Embryonic facial prominence (tissue), 1 donor: ENCODE measurements at regions not wholly inside any gene's neighbourhood (a gene's known extent, or its start where the extent isn't known, plus 50 kb on each side); places are given as distances from the start of the nearest gene placed in this dataset.

Experiments used
- DNase-seq: peaks from one replicate; pipeline ENCODE4 v3.0.0-alpha.2; 2016; ENCODE audit errors: extremely low spot score

- no peak for DNase-seq
These were observed 351.9 kb downstream of the FOXA2 start for GRCh38 chr20:22232473-22232872.

- DNase-seq, result no peak
These were observed 357.3 kb downstream of the FOXA2 start for GRCh38 chr20:22226849-22227700.

- DNase-seq, result no peak
These were observed 361.1 kb downstream of the FOXA2 start for GRCh38 chr20:22223236-22223635.

GRCh38 chr20:22217712-22218352 lies 366.5 kb downstream of the FOXA2 start:
- no peak for DNase-seq

- DNase-seq, result no peak
These were observed 367.4 kb downstream of the FOXA2 start for GRCh38 chr20:22216984-22217383.

GRCh38 chr20:22214296-22214695 lies 370.1 kb downstream of the FOXA2 start:
- DNase-seq, result no peak

- DNase-seq, result no peak
These were observed 371.1 kb downstream of the FOXA2 start for GRCh38 chr20:22213271-22213670.

- DNase-seq, result no peak
These were observed 377.1 kb downstream of the FOXA2 start for GRCh38 chr20:22207280-22207679.

- DNase-seq, result no peak
These were observed 379.6 kb downstream of the FOXA2 start for GRCh38 chr20:22204801-22205200.

GRCh38 chr20:22182148-22182547 lies 402.2 kb downstream of the FOXA2 start:
- no peak for DNase-seq

GRCh38 chr20:22180244-22180643 lies 404.1 kb downstream of the FOXA2 start:
- no peak for DNase-seq

- DNase-seq, result peak; percentile 35
These were observed 424.2 kb downstream of the FOXA2 start for GRCh38 chr20:22160101-22160652.

GRCh38 chr20:22159276-22159675 lies 425.1 kb downstream of the FOXA2 start:
- no peak for DNase-seq

GRCh38 chr20:22127587-22127986 lies 422.1 kb downstream of the PAX1 start:
- DNase-seq, result no peak

- no peak for DNase-seq
These were observed 401.0 kb downstream of the PAX1 start for GRCh38 chr20:22106308-22106938.

- DNase-seq, result no peak
These were observed 396.1 kb downstream of the PAX1 start for GRCh38 chr20:22101606-22102005.

GRCh38 chr20:22100686-22101085 lies 395.2 kb downstream of the PAX1 start:
- no peak for DNase-seq

- DNase-seq, result no peak
These were observed 393.9 kb downstream of the PAX1 start for GRCh38 chr20:22099348-22099747.

- DNase-seq, result no peak
These were observed 393.0 kb downstream of the PAX1 start for GRCh38 chr20:22098511-22098910.

- DNase-seq, result no peak
These were observed 387.7 kb downstream of the PAX1 start for GRCh38 chr20:22093122-22093521.

GRCh38 chr20:22088882-22089281 lies 383.4 kb downstream of the PAX1 start:
- no peak for DNase-seq

- DNase-seq, result no peak
These were observed 375.5 kb downstream of the PAX1 start for GRCh38 chr20:22080985-22081384.

- DNase-seq, result no peak
These were observed 369.2 kb downstream of the PAX1 start for GRCh38 chr20:22074635-22075034.
